UCSD-AML1 (cell line): ENCODE measurements at regions not wholly inside any gene's neighbourhood (a gene's known extent, or its start where the extent isn't known, plus 50 kb on each side); places are given as distances from the start of the nearest gene placed in this dataset.
A peak's percentile ranks its signal among the peaks of the same experiment; 100 is the strongest.

Source experiments
- DNase-seq: peaks from one replicate; lab custom pipeline; 2025; ENCODE audit not compliant: unreplicated experiment; lab: John Stamatoyannopoulos, UW

DNA sequence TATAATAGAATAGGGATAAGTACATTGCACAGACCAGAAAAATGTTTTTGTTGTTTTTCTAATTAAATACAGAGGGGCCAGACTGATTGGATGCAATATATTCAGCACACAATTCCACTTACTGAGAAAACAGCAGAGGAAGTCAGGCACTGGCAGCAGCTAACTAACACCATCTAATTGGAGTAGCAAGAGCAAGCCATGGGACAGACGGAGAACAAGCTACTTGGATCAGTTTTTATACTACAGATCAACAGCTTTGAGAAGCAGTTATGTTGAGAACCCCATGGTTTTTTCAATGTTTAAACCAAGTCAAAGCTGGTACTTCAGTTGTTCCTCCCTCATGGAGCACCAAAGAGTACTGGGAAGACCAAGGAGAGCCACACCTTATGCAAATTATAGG lies 1249.4 kb downstream of the LRFN5 start:
- DNase-seq: no peak

- DNase-seq: no peak
These were observed 1248.4 kb downstream of the LRFN5 start for GRCh38 chr14:42855085-42855484.

- DNase-seq: no peak
These were observed 1247.4 kb downstream of the LRFN5 start for GRCh38 chr14:42854061-42854460.

DNA sequence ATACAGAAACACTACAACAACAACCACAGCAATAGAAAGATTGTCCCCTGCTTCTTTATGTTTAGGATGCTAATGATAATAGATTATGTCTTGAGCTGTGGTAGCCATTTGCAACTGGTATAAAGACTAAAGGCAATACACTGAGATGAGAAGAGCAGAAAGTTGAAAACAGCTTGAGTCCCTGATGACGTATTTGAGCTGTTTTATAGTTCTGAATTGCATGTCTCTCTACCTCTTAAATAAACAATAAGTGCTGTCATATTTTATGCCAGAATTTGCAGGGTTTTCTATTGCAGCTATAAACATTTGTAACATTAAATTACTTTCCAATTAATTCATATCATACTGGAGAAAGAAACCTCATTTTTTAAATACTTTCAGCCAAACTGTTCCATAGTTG lies 1242.0 kb downstream of the LRFN5 start:
- DNase-seq: no peak

- no peak for DNase-seq
These were observed 1208.1 kb downstream of the LRFN5 start for GRCh38 chr14:42814817-42815216.

- DNase-seq: no peak
These were observed 1200.2 kb downstream of the LRFN5 start for GRCh38 chr14:42806909-42807315.

- DNase-seq: no peak
These were observed 1197.5 kb downstream of the LRFN5 start for GRCh38 chr14:42804141-42804540.

GRCh38 chr14:42802346-42802745 lies 1195.7 kb downstream of the LRFN5 start:
- DNase-seq: no peak

- no peak for DNase-seq
These were observed 1185.5 kb downstream of the LRFN5 start for GRCh38 chr14:42792166-42792565.

DNA sequence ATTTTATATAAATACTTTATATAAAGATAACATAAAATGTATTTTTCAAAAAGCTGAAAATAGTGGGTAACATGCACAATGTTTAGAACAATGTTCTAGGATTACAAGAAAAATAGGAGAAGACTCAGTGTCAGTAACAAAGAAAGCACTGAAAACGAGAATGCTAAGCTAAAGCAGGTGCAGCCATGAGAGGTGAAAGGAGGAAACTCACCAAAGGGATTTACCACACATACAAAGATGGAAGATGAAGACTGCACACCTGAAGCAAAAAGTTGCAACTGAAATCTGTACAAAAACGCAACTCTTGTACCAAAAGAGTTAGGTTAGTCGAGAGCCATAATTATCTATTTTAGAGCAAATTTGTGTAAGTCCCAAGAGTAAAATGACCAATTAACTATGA lies 1176.1 kb downstream of the LRFN5 start:
- no peak for DNase-seq

DNA sequence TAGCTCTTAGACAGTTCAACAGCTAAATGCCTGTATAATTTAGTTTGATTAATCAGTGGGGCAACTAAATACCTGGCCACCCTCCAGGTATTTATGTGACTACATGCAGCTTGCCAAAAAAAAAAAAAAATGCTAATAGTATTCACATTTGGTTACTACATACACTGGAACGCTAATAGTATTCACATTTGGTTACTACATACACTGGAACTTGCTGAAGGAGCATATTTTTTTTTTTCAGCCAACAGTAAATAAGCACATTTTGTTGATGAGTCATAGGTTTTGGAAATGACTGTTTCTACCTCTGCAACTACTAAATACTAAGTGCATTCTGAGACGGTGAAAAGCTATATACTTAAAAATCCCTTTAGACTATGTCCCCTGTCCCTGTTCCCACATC lies 1172.3 kb downstream of the LRFN5 start:
- DNase-seq: no peak

- DNase-seq: no peak
These were observed 1144.1 kb downstream of the LRFN5 start for GRCh38 chr14:42750771-42751170.

DNA sequence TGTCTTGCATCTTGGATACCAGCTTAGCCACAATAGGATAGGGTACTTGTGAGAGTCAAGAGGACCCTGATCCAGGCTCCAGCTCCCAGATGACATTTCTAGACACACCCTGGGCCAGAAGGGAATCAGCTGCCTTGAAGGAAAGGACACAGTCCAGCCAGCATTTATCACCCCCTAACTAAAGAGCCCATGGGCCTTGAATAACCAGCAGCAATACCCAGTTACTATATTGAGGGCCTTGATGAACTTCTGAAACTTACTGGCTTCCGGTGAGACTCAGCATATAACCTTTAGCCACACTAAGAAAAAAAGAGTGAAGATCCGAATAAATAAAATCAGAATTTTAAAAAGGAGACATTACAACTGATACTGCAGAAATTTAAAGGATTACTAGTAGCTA lies 1135.4 kb downstream of the LRFN5 start:
- no peak for DNase-seq

DNA sequence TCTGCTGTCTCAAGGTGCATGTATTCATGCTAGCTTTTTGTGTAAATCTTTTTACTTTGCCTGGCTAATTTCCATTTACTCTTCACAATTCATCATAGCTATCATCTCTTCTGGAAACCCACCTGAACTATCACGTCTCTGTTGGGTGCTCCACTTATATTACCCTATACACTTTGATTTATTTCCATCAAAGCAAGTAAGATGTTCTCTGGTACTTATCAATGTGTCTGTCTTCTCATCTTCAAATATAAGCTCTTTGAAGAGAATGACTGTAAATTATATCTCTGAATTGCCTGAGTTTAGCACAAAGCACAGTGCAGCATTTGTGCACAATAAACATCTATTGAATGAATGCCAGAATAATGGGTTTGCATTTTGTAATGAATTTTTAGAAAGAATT lies 1129.7 kb downstream of the LRFN5 start:
- DNase-seq: no peak

DNA sequence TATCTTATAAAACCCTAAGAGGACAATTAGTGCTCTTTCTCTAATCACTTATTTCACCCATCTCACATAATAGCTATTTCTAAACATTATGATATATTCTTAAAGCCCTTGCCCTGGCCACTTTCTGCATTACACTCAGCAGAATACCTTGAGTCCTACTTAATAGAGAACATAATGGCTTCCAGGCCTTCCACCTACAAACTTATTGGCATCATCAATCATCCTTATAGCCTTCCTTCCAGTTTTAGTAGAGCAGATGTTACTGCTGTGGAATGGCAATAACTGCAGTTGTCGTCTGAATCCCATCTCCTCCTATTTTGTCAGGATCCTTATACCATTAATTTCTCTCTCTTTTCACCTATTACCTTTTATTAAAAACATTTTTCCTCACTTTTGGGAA lies 1127.4 kb downstream of the LRFN5 start:
- DNase-seq: no peak

DNA sequence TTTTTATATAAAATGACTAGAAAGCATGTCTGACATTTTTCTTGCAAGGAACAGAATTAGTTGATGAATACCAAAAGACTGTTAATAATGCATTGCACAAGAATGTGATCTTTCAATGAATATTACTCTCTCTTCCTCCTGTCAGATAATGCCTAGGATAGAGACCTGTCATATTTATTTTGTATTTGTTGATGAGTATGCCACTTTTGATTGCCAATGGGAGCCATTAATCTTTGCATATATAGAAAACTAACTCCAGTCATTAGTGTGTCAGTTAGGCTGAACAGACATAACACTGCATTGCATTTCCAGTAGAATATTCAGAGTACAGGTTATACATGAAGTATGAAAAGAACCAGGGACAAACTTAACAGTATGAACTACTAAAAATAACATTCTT lies 1125.3 kb downstream of the LRFN5 start:
- DNase-seq: no peak

DNA sequence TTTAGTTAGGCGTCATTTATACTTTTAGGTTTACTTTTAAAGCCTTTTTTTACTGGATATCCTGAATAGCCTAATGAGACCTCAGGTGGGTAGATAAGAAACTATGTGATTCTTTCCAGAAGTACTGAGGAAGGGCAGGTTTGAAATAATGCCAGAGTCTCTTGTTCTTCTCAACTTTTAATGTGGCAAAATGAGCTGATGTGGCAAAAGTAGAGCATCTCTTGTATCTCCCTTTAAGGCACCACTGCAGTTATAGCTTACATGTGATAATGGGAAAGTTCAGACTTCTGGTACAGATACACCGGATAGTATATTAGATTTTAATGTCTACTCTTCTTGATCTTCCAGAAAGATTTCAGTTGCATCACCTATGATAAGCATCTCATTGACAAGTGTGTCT lies 1124.8 kb downstream of the LRFN5 start:
- no peak for DNase-seq

DNA sequence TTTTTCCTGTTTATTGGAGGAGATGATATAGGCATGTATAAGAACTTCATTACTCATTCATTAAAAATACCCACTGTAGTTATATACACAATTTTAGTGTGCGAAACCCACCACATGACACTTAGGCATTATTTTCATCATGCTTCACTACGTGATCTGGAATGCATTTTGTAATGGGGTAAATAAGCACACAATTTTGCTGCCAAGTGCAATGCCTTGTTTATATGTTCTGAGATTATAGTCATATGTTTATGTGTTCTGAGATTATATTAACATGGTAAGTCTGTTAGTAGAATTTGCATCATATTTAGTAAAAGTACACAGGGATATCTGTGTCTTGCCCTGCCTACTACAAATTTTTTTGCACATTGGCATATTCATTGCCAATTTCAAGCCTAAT lies 1123.0 kb downstream of the LRFN5 start:
- DNase-seq: no peak

DNA sequence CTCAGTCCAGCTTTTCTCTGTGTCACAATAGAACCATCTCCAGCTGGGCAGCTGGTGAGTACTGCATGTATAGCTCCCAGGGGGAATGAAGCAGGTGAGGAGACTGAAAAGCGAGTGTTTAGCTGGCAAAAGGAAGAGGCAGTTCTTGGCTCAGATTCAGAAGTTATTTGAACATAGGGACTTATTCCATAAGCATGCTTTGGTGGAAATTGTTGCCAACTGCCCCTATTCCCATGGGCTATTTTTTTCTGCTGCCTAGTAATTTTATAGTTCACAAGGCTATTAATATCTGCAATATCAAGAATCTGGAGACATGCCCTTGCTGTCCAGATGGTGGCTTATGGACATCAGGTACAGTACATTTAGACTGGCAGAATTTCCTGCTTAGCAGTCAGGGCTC lies 1112.7 kb downstream of the LRFN5 start:
- DNase-seq: peak; percentile 1

- DNase-seq: no peak
These were observed 1108.6 kb downstream of the LRFN5 start for GRCh38 chr14:42715316-42715715.

DNA sequence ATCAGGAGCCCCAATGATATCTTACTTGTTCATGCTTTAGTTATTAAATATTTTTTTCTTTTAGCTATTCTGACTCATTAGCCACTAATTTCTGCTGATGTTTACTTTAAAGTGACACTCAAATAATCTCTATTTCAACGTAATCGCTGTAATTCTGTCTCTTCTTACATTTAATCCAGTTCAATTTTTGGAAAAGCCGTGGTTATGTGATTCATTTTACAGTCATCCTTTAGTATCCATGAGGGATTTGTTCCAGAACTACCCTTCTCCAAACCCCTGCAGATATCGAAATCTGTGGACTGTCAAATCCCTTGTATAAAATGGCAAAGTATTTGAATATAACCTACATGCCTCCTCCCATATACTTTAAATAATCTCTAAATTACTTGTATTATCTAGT lies 1103.4 kb downstream of the LRFN5 start:
- no peak for DNase-seq

- DNase-seq: no peak
These were observed 1096.8 kb downstream of the LRFN5 start for GRCh38 chr14:42703501-42703900.

DNA sequence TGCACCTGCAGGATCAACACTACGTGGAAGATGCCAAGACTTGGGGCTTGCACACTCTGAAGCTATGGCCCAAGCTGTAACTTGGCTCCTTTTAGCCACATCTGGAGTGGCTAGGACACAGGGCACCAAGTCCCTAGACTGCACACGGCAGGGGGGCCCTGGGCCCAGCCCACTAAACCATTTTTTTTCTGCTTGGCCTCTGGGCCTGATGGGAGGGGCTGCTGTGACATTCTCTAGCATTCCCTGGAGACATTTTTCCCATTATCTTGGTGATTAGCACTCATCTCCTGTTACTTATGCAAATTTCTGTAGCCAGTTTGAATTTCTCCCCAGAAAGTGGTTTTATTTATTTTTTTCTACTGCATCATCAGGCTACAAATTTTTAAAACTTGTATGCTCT lies 1080.7 kb downstream of the LRFN5 start:
- DNase-seq: no peak

GRCh38 chr14:42683707-42684106 lies 1077.0 kb downstream of the LRFN5 start:
- DNase-seq: no peak
